ENCODE measurements at regions not wholly inside any gene's neighbourhood (a gene's known extent, or its start where the extent isn't known, plus 50 kb on each side); places are given as distances from the start of the nearest gene placed in this dataset.
"Not testable (repeated sequence)": the region's sequence is repeated elsewhere in the genome, so short reads cannot be mapped to it uniquely, and the experiment has no call there.

DNA sequence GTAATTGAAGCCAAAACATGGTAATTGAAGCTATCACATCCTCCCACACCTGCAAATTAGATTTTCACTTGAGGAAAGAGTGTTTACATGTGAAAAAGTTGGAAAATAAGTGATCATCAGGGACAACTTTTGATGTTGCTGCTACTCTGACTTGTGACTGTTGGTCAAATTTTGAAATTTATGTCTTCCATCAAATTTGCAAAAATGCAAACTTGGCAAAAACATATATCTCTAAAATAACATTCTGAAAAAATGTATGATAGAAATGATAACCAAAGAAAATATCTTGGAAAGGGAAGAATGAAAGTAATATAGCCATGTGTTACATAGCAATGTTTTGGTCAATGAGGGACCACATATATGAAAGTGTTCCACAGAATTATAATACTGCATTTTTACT, 703.9 kb upstream of the SEMA6D start:
- CTCF ChIA-PET = no interaction called here

DNA sequence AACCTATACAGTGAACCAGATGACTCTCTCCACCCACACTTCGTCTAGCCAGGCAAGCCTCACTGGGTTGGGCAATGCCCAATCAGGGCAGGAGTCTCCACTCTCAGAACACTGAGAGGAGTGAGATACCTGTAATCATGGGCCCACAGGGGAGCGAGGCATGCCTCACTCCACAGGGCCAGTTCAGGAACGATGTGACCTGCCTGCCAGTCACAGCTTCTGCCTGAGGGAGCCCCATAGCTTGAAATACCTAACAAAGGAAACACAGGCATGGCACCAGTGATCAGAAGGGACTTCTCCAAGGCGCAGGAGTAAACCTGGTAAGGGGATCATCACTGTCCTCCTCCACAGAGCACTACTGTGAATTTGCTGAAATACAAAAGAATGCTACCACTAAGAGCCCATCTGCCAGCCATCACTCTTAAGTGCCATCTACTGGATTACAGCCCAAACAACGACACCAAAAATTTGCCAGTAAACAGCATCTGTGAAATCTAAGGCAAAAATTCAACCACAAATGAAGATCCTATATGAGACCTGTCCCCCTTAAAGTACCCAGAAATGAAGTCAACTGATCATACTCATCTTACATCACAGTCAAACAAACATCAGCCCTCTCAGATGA, 689.9 kb upstream of the SEMA6D start:
- H3K27me3 ChIP-seq (replicated peaks in 2 of 5; ENCODE audit: control insufficient read depth in 4 of 5, insufficient read depth in 5 of 5, low read length in 4 of 5) = no peaks in the 10 kb centered on the region
- ChIA-PET CTCF (no interaction called here), POLR2A (no interaction called here)
- 86% methylated on average over 4 of the region's 5 CpGs for WGBS (ENCODE audit: insufficient coverage)
- H3K36me3 ChIP-seq (ENCODE audit: control insufficient read depth in 4 of 4, insufficient read depth in 4 of 4, low read length in 3 of 4) = no peaks in the 10 kb centered on the region
- no peak overlapping the region for H3K4me3 ChIP-seq (ENCODE audit: control insufficient read depth in 1 of 7, extremely low read depth in 1 of 7, insufficient read depth in 4 of 7, low read depth in 2 of 7, low read length in 6 of 7)
- DNase-seq = no peak
- H3K4me1 ChIP-seq (ENCODE audit: control extremely low read depth in 1 of 4, control insufficient read depth in 4 of 4, insufficient read depth in 4 of 4, low read length in 3 of 4) = no peaks in the 10 kb centered on the region
- H3K9me3 ChIP-seq (ENCODE audit: control extremely low read depth in 1 of 5, control insufficient read depth in 4 of 5, insufficient read depth in 2 of 5, low read depth in 1 of 5, low read length in 4 of 5) = no peaks in the 10 kb centered on the region
- H3K27ac ChIP-seq (ENCODE audit: insufficient read depth in 1 of 2, low read depth in 1 of 2, low read length in 2 of 2, poor library complexity in 1 of 2, severe bottlenecking in 2 of 2) = no peak overlapping the region

More for the DNA sequence above, 703.9 kb upstream of the SEMA6D start:
- Histone ChIP-seq H3K27me3 (replicated peaks in 2 of 5; ENCODE audit: control insufficient read depth in 4 of 5, insufficient read depth in 5 of 5, low read length in 4 of 5) (no peaks in the 10 kb centered on the region), H3K9me3 (ENCODE audit: control extremely low read depth in 1 of 5, control insufficient read depth in 4 of 5, insufficient read depth in 2 of 5, low read depth in 1 of 5, low read length in 4 of 5) (peaks cover 0 to 7% (median under 1%) of the 10 kb centered on the region in 5 experiments), H3K4me3 (ENCODE audit: control insufficient read depth in 1 of 7, extremely low read depth in 1 of 7, insufficient read depth in 4 of 7, low read depth in 2 of 7, low read length in 6 of 7) (no peak overlapping the region), H3K36me3 (ENCODE audit: control insufficient read depth in 4 of 4, insufficient read depth in 4 of 4, low read length in 3 of 4) (no peaks in the 10 kb centered on the region), H3K4me1 (ENCODE audit: control extremely low read depth in 1 of 4, control insufficient read depth in 4 of 4, insufficient read depth in 4 of 4, low read length in 3 of 4) (no peaks in the 10 kb centered on the region), H3K27ac (ENCODE audit: insufficient read depth in 1 of 2, low read depth in 1 of 2, low read length in 2 of 2, poor library complexity in 1 of 2, severe bottlenecking in 2 of 2) (no peak overlapping the region)
- POLR2A ChIA-PET = no interaction called here
- no peak for DNase-seq

DNA sequence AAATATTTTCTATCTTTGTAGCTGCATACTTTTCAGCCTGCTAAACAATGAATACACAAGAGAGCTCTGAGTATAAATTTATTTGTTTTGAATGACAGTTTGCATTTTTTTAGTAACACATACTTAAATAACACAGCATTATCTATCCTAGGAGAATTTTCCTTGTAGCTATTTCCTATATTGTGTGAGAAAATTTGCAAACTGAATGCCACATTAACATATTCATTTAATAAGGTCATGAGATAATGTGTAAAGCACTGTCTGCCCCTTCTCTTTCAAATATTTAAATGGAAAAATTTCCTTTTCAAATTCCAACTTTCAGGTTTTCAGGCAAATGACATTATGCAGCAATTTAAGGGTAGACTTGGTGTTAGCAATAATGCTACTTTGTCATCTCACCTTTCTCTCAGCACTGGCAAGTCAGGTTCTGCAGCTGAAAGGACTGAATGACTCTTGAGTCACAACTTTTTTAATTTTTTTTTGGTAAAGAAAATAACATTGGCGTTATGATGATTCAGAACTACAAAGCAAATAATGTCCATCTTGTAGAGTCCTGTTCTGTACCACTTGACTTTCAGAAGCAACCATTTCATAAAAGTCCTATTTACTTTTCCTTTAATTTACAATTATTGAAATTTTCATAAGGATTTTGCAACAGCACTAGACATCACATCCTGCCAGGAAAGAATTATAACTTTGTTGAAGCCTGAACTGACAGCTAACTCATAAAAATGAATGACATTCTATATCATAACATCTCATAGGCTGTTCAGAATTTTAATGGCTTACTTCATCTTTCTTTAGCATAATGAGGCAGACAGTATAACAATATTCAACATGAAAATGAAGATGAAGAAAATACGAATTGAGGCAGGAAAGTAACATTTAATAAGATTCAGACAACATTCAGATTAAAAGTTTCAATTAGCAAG, 681.6 kb upstream of the SEMA6D start:
- no CpG with 5 or more reads among the region's 2 CpGs for WGBS (ENCODE audit: insufficient coverage)

DNA sequence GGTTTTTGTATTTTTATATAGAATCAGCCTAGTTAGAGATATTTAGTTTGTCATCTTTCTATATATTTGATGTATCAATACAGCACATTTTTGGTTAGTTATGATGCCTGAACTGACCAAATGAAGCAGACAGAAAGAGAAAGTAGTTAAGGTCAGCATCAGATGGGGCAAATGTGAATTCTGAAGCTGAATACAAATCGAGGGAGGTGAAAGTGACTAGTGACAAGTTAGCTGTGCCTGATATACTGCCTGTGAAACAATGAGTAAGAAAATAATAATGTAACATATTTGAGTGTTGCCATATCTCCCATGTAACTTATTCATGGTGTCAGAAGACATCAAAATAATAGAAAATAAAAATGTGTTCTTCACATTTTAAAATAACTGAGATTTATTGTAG, 680.3 kb upstream of the SEMA6D start:
- H3K9me3 ChIP-seq (ENCODE audit: control extremely low read depth in 1 of 5, control insufficient read depth in 4 of 5, insufficient read depth in 2 of 5, low read depth in 1 of 5, low read length in 4 of 5) = no peaks in the 10 kb centered on the region
- DNase-seq = no peak
- no peaks in the 10 kb centered on the region for H3K4me1 ChIP-seq (ENCODE audit: control extremely low read depth in 1 of 4, control insufficient read depth in 4 of 4, insufficient read depth in 4 of 4, low read length in 3 of 4)
- ChIA-PET CTCF (no interaction called here), POLR2A (no interaction called here)
- no CpG with 5 or more reads among the region's 1 CpG for WGBS (ENCODE audit: insufficient coverage)
- H3K27ac ChIP-seq (ENCODE audit: insufficient read depth in 1 of 2, low read depth in 1 of 2, low read length in 2 of 2, poor library complexity in 1 of 2, severe bottlenecking in 2 of 2) = no peak overlapping the region
- no peak overlapping the region for H3K4me3 ChIP-seq (ENCODE audit: control insufficient read depth in 1 of 7, extremely low read depth in 1 of 7, insufficient read depth in 4 of 7, low read depth in 2 of 7, low read length in 6 of 7)
- no peaks in the 10 kb centered on the region for H3K36me3 ChIP-seq (ENCODE audit: control insufficient read depth in 4 of 4, insufficient read depth in 4 of 4, low read length in 3 of 4)
- H3K27me3 ChIP-seq (replicated peaks in 2 of 5; ENCODE audit: control insufficient read depth in 4 of 5, insufficient read depth in 5 of 5, low read length in 4 of 5) = no peaks in the 10 kb centered on the region

More for the DNA sequence above, 681.6 kb upstream of the SEMA6D start:
- Histone ChIP-seq H3K27ac (ENCODE audit: insufficient read depth in 1 of 2, low read depth in 1 of 2, low read length in 2 of 2, poor library complexity in 1 of 2, severe bottlenecking in 2 of 2) (no peak overlapping the region), H3K36me3 (ENCODE audit: control insufficient read depth in 4 of 4, insufficient read depth in 4 of 4, low read length in 3 of 4) (no peaks in the 10 kb centered on the region), H3K4me3 (ENCODE audit: control insufficient read depth in 1 of 7, extremely low read depth in 1 of 7, insufficient read depth in 4 of 7, low read depth in 2 of 7, low read length in 6 of 7) (no peak overlapping the region), H3K27me3 (replicated peaks in 2 of 5; ENCODE audit: control insufficient read depth in 4 of 5, insufficient read depth in 5 of 5, low read length in 4 of 5) (no peaks in the 10 kb centered on the region), H3K4me1 (ENCODE audit: control extremely low read depth in 1 of 4, control insufficient read depth in 4 of 4, insufficient read depth in 4 of 4, low read length in 3 of 4) (no peaks in the 10 kb centered on the region), H3K9me3 (ENCODE audit: control extremely low read depth in 1 of 5, control insufficient read depth in 4 of 5, insufficient read depth in 2 of 5, low read depth in 1 of 5, low read length in 4 of 5) (no peaks in the 10 kb centered on the region)
- DNase-seq = no peak
- CTCF ChIA-PET = no interaction called here
- POLR2A ChIA-PET = no interaction called here

DNA sequence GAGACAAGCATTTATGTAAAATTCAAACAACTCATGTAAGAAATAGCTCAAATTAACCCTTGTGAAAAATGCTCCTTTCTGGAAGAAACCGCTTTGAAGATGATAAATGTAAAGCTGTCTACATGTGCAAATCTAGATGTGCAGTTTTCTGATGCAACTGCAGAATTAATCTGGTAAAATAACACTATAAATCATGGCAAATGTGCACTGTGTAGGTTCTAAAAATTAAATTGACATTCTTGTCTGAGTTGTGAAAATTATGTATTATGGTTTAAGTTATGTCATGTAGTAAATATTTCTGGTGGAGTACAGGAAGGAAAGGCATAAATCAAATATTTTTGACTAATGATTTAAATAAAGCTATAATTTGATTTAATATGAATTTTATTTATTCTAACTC, 678.1 kb upstream of the SEMA6D start:
- ChIA-PET CTCF (no interaction called here), POLR2A (no interaction called here)
- no peak for DNase-seq
- Histone ChIP-seq H3K36me3 (ENCODE audit: control insufficient read depth in 4 of 4, insufficient read depth in 4 of 4, low read length in 3 of 4) (no peaks in the 10 kb centered on the region), H3K27me3 (replicated peaks in 2 of 5; ENCODE audit: control insufficient read depth in 4 of 5, insufficient read depth in 5 of 5, low read length in 4 of 5) (no peaks in the 10 kb centered on the region), H3K4me3 (ENCODE audit: control insufficient read depth in 1 of 7, extremely low read depth in 1 of 7, insufficient read depth in 4 of 7, low read depth in 2 of 7, low read length in 6 of 7) (no peak overlapping the region), H3K27ac (ENCODE audit: insufficient read depth in 1 of 2, low read depth in 1 of 2, low read length in 2 of 2, poor library complexity in 1 of 2, severe bottlenecking in 2 of 2) (no peak overlapping the region), H3K4me1 (ENCODE audit: control extremely low read depth in 1 of 4, control insufficient read depth in 4 of 4, insufficient read depth in 4 of 4, low read length in 3 of 4) (no peaks in the 10 kb centered on the region), H3K9me3 (ENCODE audit: control extremely low read depth in 1 of 5, control insufficient read depth in 4 of 5, insufficient read depth in 2 of 5, low read depth in 1 of 5, low read length in 4 of 5) (no peaks in the 10 kb centered on the region)
- no CpG with 5 or more reads among the region's 1 CpG for WGBS (ENCODE audit: insufficient coverage)

DNA sequence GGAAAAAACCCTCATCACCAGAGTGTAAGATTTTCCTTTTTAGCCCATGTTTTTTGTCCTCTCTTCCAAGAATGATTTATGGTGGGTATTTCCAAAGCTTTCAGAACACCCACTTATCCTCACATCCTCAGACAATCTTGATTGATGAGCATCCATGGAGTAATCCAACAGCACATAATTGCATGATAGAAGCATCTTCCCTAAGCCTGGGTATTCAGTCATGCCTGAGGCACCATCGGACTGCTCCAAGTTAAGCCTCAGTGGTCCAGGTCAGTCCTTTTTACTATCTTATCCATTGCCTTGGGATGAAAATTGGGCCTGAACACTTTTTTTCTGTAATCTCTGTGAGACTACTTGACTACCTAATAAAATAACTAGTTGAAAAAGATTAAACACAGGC, 676.0 kb upstream of the SEMA6D start:
- no peaks in the 10 kb centered on the region for H3K27me3 ChIP-seq (replicated peaks in 2 of 5; ENCODE audit: control insufficient read depth in 4 of 5, insufficient read depth in 5 of 5, low read length in 4 of 5)
- no peak overlapping the region for H3K27ac ChIP-seq (ENCODE audit: insufficient read depth in 1 of 2, low read depth in 1 of 2, low read length in 2 of 2, poor library complexity in 1 of 2, severe bottlenecking in 2 of 2)
- CTCF ChIA-PET = no interaction called here
- no peaks in the 10 kb centered on the region for H3K36me3 ChIP-seq (ENCODE audit: control insufficient read depth in 4 of 4, insufficient read depth in 4 of 4, low read length in 3 of 4)
- no peak overlapping the region for H3K4me3 ChIP-seq (ENCODE audit: control insufficient read depth in 1 of 7, extremely low read depth in 1 of 7, insufficient read depth in 4 of 7, low read depth in 2 of 7, low read length in 6 of 7)
- POLR2A ChIA-PET = no interaction called here
- no peaks in the 10 kb centered on the region for H3K4me1 ChIP-seq (ENCODE audit: control extremely low read depth in 1 of 4, control insufficient read depth in 4 of 4, insufficient read depth in 4 of 4, low read length in 3 of 4)
- no peaks in the 10 kb centered on the region for H3K9me3 ChIP-seq (ENCODE audit: control extremely low read depth in 1 of 5, control insufficient read depth in 4 of 5, insufficient read depth in 2 of 5, low read depth in 1 of 5, low read length in 4 of 5)
- WGBS (ENCODE audit: insufficient coverage) = 100% methylated on average over 1 of the region's 1 CpG
- DNase-seq = no peak

DNA sequence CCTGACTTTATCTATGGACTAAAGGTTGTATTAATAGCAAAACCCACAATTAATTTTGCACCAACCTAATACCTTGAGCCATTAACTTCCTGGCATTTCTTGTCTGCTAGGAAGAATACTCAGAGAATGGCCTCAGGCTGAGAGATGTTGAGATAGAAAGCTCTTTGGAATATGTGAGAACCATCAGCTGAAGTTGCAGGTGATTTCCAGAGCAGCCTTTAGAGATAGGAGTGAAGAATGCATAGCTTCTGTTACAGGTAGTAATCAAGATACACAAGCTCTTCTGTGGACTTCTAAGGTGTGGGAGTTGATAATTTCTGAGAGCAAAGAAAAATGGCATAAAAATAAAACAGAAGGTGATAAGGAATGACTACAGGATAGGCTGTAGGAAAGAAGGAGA, 669.3 kb upstream of the SEMA6D start:
- POLR2A ChIA-PET; H3K9me3 ChIP-seq (ENCODE audit: control extremely low read depth in 1 of 5, control insufficient read depth in 4 of 5, insufficient read depth in 2 of 5, low read depth in 1 of 5, low read length in 4 of 5); DNase-seq; H3K4me1 ChIP-seq (ENCODE audit: control extremely low read depth in 1 of 4, control insufficient read depth in 4 of 4, insufficient read depth in 4 of 4, low read length in 3 of 4); CTCF ChIA-PET; H3K36me3 ChIP-seq (ENCODE audit: control insufficient read depth in 4 of 4, insufficient read depth in 4 of 4, low read length in 3 of 4); H3K27me3 ChIP-seq (replicated peaks in 2 of 5; ENCODE audit: control insufficient read depth in 4 of 5, insufficient read depth in 5 of 5, low read length in 4 of 5); H3K27ac ChIP-seq (ENCODE audit: insufficient read depth in 1 of 2, low read depth in 1 of 2, low read length in 2 of 2, poor library complexity in 1 of 2, severe bottlenecking in 2 of 2); H3K4me3 ChIP-seq (ENCODE audit: control insufficient read depth in 1 of 7, extremely low read depth in 1 of 7, insufficient read depth in 4 of 7, low read depth in 2 of 7, low read length in 6 of 7): not testable (repeated sequence)

Data from common myeloid progenitor, CD34-positive (primary cell).